NT2/D1 (cell line): ENCODE measurements at regions not wholly inside any gene's neighbourhood (a gene's known extent, or its start where the extent isn't known, plus 50 kb on each side); places are given as distances from the start of the nearest gene placed in this dataset.

Source experiments
- YY1 ChIP-seq: IDR thresholded peaks from 2 replicates; pipeline ENCODE4 v1.6.1; 2011; ENCODE audit not compliant: insufficient read length, insufficient read depth
- ZNF274 ChIP-seq: IDR thresholded peaks from 2 replicates; pipeline ENCODE4 v1.6.1; 2011; ENCODE audit warnings: mild to moderate bottlenecking, low read depth, low read length

- no peak for TF ChIP-seq ZNF274
- no peak for TF ChIP-seq YY1
These were observed 480.5 kb upstream of the ZEB2 start for GRCh38 chr2:145000376-145000775.
